IMR-90 (cell line): ENCODE measurements at regions not wholly inside any gene's neighbourhood (a gene's known extent, or its start where the extent isn't known, plus 50 kb on each side); places are given as distances from the start of the nearest gene placed in this dataset.

ENCODE experiments used
- ATAC-seq: fragments of 200-7000 bp; cut with Tn5 transposase; 2 replicates; pipeline ENCODE4 v1.9.1; 2020; ENCODE audit warnings: low read depth, mild to moderate bottlenecking, moderate library complexity
- BruUV-seq: library from RNA; stranded (reverse); fragments of 400-500 nt; replicated peaks from 2 replicates; lab custom pipeline; 2021; lab: Mats Ljungman, UMichigan
- CTCF ChIA-PET: fragments of 300-600 bp; formaldehyde crosslinking; extraction: SDS; loops from one replicate; lab custom pipeline; 2021; ENCODE audit warnings: antibody characterized with exemption; lab: Yijun Ruan, JAX
- POLR2A ChIA-PET: fragments of 300-600 bp; sonication (Branson Sonifier 250); formaldehyde crosslinking; loops from one replicate; lab custom pipeline; 2022; ENCODE audit warnings: antibody characterized with exemption; ENCODE audit not compliant: unreplicated experiment; lab: Charles Lee
- DNase-seq: peaks from one replicate; pipeline ENCODE4 v3.0.0; 2013
- H2AFZ ChIP-seq: replicated peaks from 2 replicates; pipeline ENCODE3; 2013; ENCODE audit warnings: low read length, mild to moderate bottlenecking; ENCODE audit not compliant: poor library complexity
- H2AK5ac ChIP-seq: 2 replicates; pipeline ENCODE4 v1.6.1; 2013; ENCODE audit warnings: low read depth, low read length, inconsistent platforms
- H2AK9ac ChIP-seq: replicated peaks from 2 replicates; pipeline ENCODE3; 2013; ENCODE audit warnings: mild to moderate bottlenecking, low read depth, low read length, moderate library complexity; ENCODE audit not compliant: poor library complexity
- H2BK120ac ChIP-seq: 2 replicates; pipeline ENCODE4 v1.6.1; 2013; ENCODE audit warnings: low read depth, low read length, inconsistent platforms
- H2BK15ac ChIP-seq: 3 replicates; pipeline ENCODE4 v1.6.1; 2013; ENCODE audit warnings: low read depth, low read length, inconsistent platforms
- H2BK20ac ChIP-seq: 2 replicates; pipeline ENCODE4 v1.6.1; 2013; ENCODE audit warnings: low read depth, mild to moderate bottlenecking, inconsistent platforms, low read length, moderate library complexity
- H2BK5ac ChIP-seq: 2 replicates; pipeline ENCODE4 v1.6.1; 2013; ENCODE audit warnings: mild to moderate bottlenecking, low read depth, low read length, inconsistent platforms; ENCODE audit not compliant: poor library complexity, severe bottlenecking
- H3K14ac ChIP-seq: replicated peaks from 2 replicates; pipeline ENCODE4 v1.6.1; 2013; ENCODE audit warnings: low read depth, low read length, inconsistent platforms
- H3K18ac ChIP-seq: 2 replicates; pipeline ENCODE4 v1.6.1; 2013; ENCODE audit warnings: low read depth, low read length, control low read depth
- H3K23ac ChIP-seq: 2 replicates; pipeline ENCODE4 v1.6.1; 2013; ENCODE audit warnings: low read depth, low read length, inconsistent platforms
- H3K27ac ChIP-seq: 2 replicates; pipeline ENCODE4 v1.5.1; 2013; ENCODE audit warnings: mild to moderate bottlenecking, control low read depth, low read length; ENCODE audit not compliant: insufficient read depth
- H3K27me3 ChIP-seq: 2 replicates; pipeline ENCODE4 v1.6.1; 2013; ENCODE audit warnings: low read length; ENCODE audit not compliant: control insufficient read depth, insufficient read depth
- H3K36me3 ChIP-seq: 2 replicates; pipeline ENCODE4 v1.6.1; 2013; ENCODE audit warnings: low read length, mixed read lengths; ENCODE audit not compliant: control insufficient read depth, insufficient read depth
- H3K4ac ChIP-seq: 2 replicates; pipeline ENCODE4 v1.6.1; 2013; ENCODE audit warnings: low read depth, low read length, inconsistent platforms
- H3K4me1 ChIP-seq: 2 replicates; pipeline ENCODE4 v1.6.1; 2013; ENCODE audit warnings: low read length, mixed read lengths; ENCODE audit not compliant: control insufficient read depth, insufficient read depth
- H3K4me2 ChIP-seq: 2 replicates; pipeline ENCODE4 v1.6.1; 2013; ENCODE audit warnings: low read depth, mild to moderate bottlenecking, control low read depth, low read length, moderate library complexity
- H3K4me3 ChIP-seq: 2 replicates; pipeline ENCODE4 v1.5.1; 2013; ENCODE audit warnings: low read depth, mild to moderate bottlenecking, control low read depth, low read length, moderate library complexity; ENCODE audit not compliant: insufficient read depth
- H3K56ac ChIP-seq: 2 replicates; pipeline ENCODE4 v1.6.1; 2013; ENCODE audit warnings: low read length, inconsistent platforms; ENCODE audit not compliant: insufficient read depth; ENCODE audit errors: extremely low read depth
- H3K79me1 ChIP-seq, 2 experiments: 2 replicates each; pipeline ENCODE4 v1.6.1; 2013; ENCODE audit warnings: low read length in 2 of 2, inconsistent platforms in 1 of 2, low read depth in 1 of 2
- H3K9ac ChIP-seq: 2 replicates; pipeline ENCODE4 v1.6.1; 2013; ENCODE audit warnings: low read depth, low read length, control low read depth
- H3K9me1 ChIP-seq: 2 replicates; pipeline ENCODE4 v1.6.1; 2013; ENCODE audit warnings: low read length, inconsistent platforms; ENCODE audit not compliant: insufficient read depth
- H3K9me3 ChIP-seq: 2 replicates; pipeline ENCODE4 v1.6.1; 2013; ENCODE audit warnings: low read length; ENCODE audit not compliant: control insufficient read depth, insufficient read depth
- H4K20me1 ChIP-seq: 2 replicates; pipeline ENCODE4 v1.6.1; 2013; ENCODE audit warnings: low read length, inconsistent platforms; ENCODE audit not compliant: insufficient read depth
- H4K5ac ChIP-seq: 2 replicates; pipeline ENCODE4 v1.6.1; 2013; ENCODE audit warnings: mild to moderate bottlenecking, low read depth, low read length, control low read depth
- H4K8ac ChIP-seq, 2 experiments: 2 replicates each; pipeline ENCODE4 v1.6.1; 2013; ENCODE audit warnings: low read depth in 2 of 2, low read length in 2 of 2, control low read depth in 1 of 2, inconsistent platforms in 1 of 2
- H4K91ac ChIP-seq: 2 replicates; pipeline ENCODE4 v1.6.1; 2013; ENCODE audit warnings: low read depth, low read length, inconsistent platforms; ENCODE audit not compliant: insufficient read depth
- BHLHE40 ChIP-seq: fragments of 150-350 bp; IDR thresholded peaks from 2 replicates; pipeline ENCODE4 v1.6.1; 2016; ENCODE audit warnings: mild to moderate bottlenecking, low read depth, low read length
- CEBPB ChIP-seq: IDR thresholded peaks from 2 replicates; pipeline ENCODE4 v1.6.1; 2012; ENCODE audit warnings: low read depth, low read length, improper control_type of control experiment
- CHD1 ChIP-seq: IDR thresholded peaks from 2 replicates; pipeline ENCODE4 v1.6.1; 2012; ENCODE audit warnings: low read depth, low read length, improper control_type of control experiment
- FOS ChIP-seq: fragments of 150-350 bp; IDR thresholded peaks from 2 replicates; pipeline ENCODE4 v1.6.1; 2016; ENCODE audit warnings: low read depth, low read length
- MAFK ChIP-seq: IDR thresholded peaks from 2 replicates; pipeline ENCODE4 v1.6.1; 2012; ENCODE audit warnings: low read depth, low read length, improper control_type of control experiment
- MAZ ChIP-seq: IDR thresholded peaks from 2 replicates; pipeline ENCODE4 v1.6.1; 2012; ENCODE audit warnings: low read depth, mild to moderate bottlenecking, low read length, improper control_type of control experiment, moderate library complexity, borderline replicate concordance
- MXI1 ChIP-seq: IDR thresholded peaks from 2 replicates; pipeline ENCODE4 v1.6.1; 2012; ENCODE audit warnings: low read depth, mild to moderate bottlenecking, low read length, moderate library complexity, borderline replicate concordance
- NFE2L2 ChIP-seq: fragments of 150-350 bp; IDR thresholded peaks from 2 replicates; pipeline ENCODE4 v1.6.1; 2016; ENCODE audit warnings: low read depth, mild to moderate bottlenecking, low read length
- POLR2A ChIP-seq: IDR thresholded peaks from 2 replicates; pipeline ENCODE4 v1.6.1; 2012; ENCODE audit warnings: mild to moderate bottlenecking, low read depth, low read length
- RAD21 ChIP-seq: IDR thresholded peaks from 2 replicates; pipeline ENCODE4 v1.6.1; 2012; ENCODE audit warnings: low read length, improper control_type of control experiment
- RCOR1 ChIP-seq: IDR thresholded peaks from 2 replicates; pipeline ENCODE4 v1.6.1; 2012; ENCODE audit warnings: mild to moderate bottlenecking, low read length, improper control_type of control experiment; ENCODE audit not compliant: insufficient replicate concordance
- RFX5 ChIP-seq: IDR thresholded peaks from 2 replicates; pipeline ENCODE4 v1.8.0; 2012; ENCODE audit warnings: low read depth, mild to moderate bottlenecking, low read length, moderate library complexity
- SMC3 ChIP-seq: fragments of 150-350 bp; IDR thresholded peaks from 2 replicates; pipeline ENCODE4 v1.6.1; 2016; ENCODE audit warnings: low read depth, mild to moderate bottlenecking, antibody characterized with exemption, low read length, moderate library complexity
- WGBS, 2 experiments: methylation state at CpG; one replicate each; pipeline versions ENCODE4 v1.1.5 to v1.1.7; 2013; ENCODE audit warnings: missing lambda C conversion rate in 2 of 2; ENCODE audit not compliant: insufficient read length in 1 of 2; ENCODE audit errors: extremely low coverage in 2 of 2; 5-methylcytosine and 5-hydroxymethylcytosine counted together
- dilution Hi-C: fragments of 300-500 bp; cut with HindIII; formaldehyde crosslinking; loops from one replicate; pipeline ENCODE4 v1.14.3; 2018; ENCODE audit warnings: low sequenced_read_pairs; ENCODE audit not compliant: unreplicated experiment
- in situ Hi-C: fragments of 300-500 bp; cut with MboI; formaldehyde crosslinking; loops from 3 replicates; pipeline ENCODE4 v1.14.3; 2019; ENCODE audit warnings: low sequenced_read_pairs, inconsistent platforms, mixed read lengths
- intact Hi-C: fragments of 100-400 bp; cut with micrococcal nuclease; formaldehyde crosslinking; loops from 2 replicates; pipeline ENCODE4 v1.10.0; 2022
- TF ChIP-seq, protein P1 (sequence below): fragments of 150-350 bp; IDR thresholded peaks from 2 replicates; pipeline ENCODE4 v1.6.1; 2016; ENCODE audit warnings: low read depth, mild to moderate bottlenecking, low read length, moderate library complexity, borderline replicate concordance
- TF ChIP-seq, protein P2 (sequence below): conservative IDR thresholded peaks from 2 replicates; pipeline ENCODE4 v1.5.1; 2012; ENCODE audit warnings: mild to moderate bottlenecking, low read depth, low read length, improper control_type of control experiment
- TF ChIP-seq, protein P3 (sequence below): fragments of 150-350 bp; IDR thresholded peaks from 2 replicates; pipeline ENCODE4 v1.6.1; 2017; ENCODE audit warnings: mild to moderate bottlenecking, antibody characterized with exemption, low read length, low read depth

DNA sequence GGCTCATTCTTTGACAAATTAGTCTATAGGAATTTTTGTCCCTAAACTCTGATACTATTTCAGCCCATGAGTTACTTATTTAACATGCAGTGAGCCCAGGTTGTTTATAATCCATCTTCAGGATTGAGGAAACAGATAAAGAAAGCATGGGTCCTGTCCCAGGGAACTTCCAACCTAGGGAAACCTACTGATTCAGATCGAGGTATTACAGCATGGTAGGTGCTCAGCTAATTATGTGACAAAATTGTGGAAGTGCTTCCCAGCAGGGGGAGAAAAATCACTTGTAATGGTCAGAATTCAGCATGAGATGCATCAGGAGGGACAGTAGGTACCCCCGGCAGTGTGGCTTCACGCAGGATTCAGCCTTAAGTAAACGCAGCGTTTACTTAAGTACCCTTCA lies 171.3 kb downstream of the NUFIP1 start:
- Histone ChIP-seq H3K9me3 (no peaks in the 10 kb centered on the region), H2BK15ac (peak overlapping the region; percentile 90; the same call in 2 of the 3 replicates), H2BK120ac (peak overlapping the region; percentile 97), H3K4me3 (no peak overlapping the region), H4K5ac (peak overlapping the region; percentile 52; the same call in 1 of the 2 replicates), H3K4ac (peak overlapping the region; percentile 94), H3K56ac (no peak overlapping the region), H2AK9ac (no peak overlapping the region), H3K9ac (no peak overlapping the region), H2AK5ac (peak overlapping the region; percentile 84; the same call in 1 of the 2 replicates), H3K36me3 (no peaks in the 10 kb centered on the region), H3K79me1 (0 out of 4 replicates have a peak, but pooled peaks cover 0 to 6% of the 10 kb centered on the region in 2 experiments), H3K9me1 (peaks cover 29% of the 10 kb centered on the region), H3K23ac (no peak overlapping the region), H4K8ac (peak overlapping the region; percentile 37 to 55; a peak in 2 of 4 replicates), H2AFZ (no peak overlapping the region), H3K14ac (peak overlapping the region; percentile 86), H2BK20ac (peak overlapping the region; percentile 94), H2BK5ac (peak overlapping the region; percentile 35), H3K27ac (no peak overlapping the region), H3K27me3 (no peaks in the 10 kb centered on the region), H3K4me1 (peaks cover 26% of the 10 kb centered on the region), H3K18ac (no peak overlapping the region), H4K91ac (peak overlapping the region; percentile 86), H4K20me1 (no peaks in the 10 kb centered on the region), H3K4me2 (no peak overlapping the region)
- CTCF ChIA-PET: no interaction called here
- dilution Hi-C loops: no loop called here
- TF ChIP-seq SMC3 (no peak), RAD21 (no peak), FOS (no peak), MXI1 (no peak), MAZ (no peak), RFX5 (no peak), NFE2L2 (no peak), MAFK (no peak), RCOR1 (no peak), CEBPB (no peak), POLR2A (no peak), CHD1 (no peak), BHLHE40 (no peak)
- TF ChIP-seq, protein P1, sequence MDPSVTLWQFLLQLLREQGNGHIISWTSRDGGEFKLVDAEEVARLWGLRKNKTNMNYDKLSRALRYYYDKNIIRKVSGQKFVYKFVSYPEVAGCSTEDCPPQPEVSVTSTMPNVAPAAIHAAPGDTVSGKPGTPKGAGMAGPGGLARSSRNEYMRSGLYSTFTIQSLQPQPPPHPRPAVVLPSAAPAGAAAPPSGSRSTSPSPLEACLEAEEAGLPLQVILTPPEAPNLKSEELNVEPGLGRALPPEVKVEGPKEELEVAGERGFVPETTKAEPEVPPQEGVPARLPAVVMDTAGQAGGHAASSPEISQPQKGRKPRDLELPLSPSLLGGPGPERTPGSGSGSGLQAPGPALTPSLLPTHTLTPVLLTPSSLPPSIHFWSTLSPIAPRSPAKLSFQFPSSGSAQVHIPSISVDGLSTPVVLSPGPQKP: no peak
- TF ChIP-seq, protein P2, sequence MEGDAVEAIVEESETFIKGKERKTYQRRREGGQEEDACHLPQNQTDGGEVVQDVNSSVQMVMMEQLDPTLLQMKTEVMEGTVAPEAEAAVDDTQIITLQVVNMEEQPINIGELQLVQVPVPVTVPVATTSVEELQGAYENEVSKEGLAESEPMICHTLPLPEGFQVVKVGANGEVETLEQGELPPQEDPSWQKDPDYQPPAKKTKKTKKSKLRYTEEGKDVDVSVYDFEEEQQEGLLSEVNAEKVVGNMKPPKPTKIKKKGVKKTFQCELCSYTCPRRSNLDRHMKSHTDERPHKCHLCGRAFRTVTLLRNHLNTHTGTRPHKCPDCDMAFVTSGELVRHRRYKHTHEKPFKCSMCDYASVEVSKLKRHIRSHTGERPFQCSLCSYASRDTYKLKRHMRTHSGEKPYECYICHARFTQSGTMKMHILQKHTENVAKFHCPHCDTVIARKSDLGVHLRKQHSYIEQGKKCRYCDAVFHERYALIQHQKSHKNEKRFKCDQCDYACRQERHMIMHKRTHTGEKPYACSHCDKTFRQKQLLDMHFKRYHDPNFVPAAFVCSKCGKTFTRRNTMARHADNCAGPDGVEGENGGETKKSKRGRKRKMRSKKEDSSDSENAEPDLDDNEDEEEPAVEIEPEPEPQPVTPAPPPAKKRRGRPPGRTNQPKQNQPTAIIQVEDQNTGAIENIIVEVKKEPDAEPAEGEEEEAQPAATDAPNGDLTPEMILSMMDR: no peak
- TF ChIP-seq, protein P3, sequence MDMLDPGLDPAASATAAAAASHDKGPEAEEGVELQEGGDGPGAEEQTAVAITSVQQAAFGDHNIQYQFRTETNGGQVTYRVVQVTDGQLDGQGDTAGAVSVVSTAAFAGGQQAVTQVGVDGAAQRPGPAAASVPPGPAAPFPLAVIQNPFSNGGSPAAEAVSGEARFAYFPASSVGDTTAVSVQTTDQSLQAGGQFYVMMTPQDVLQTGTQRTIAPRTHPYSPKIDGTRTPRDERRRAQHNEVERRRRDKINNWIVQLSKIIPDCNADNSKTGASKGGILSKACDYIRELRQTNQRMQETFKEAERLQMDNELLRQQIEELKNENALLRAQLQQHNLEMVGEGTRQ: no peak
- in situ Hi-C loops: no loop called here
- POLR2A ChIA-PET: no interaction called here
- BruUV-seq: no TSS peak
- DNase-seq (no peak), ATAC-seq (no peak)
- intact Hi-C loops: loop anchor here (5.0 to 10.0 kb wide), 5 partner anchors 96 to 333 kb away; partner anchors contain the start of gene TSC22D1
- WGBS, 2 experiments: 88% methylated on average over 2 of the region's 5 CpGs; no CpG with 5 or more reads in 1 of the 2 experiments
